HepG2 (cell line): ENCODE measurements at regions not wholly inside any gene's neighbourhood (a gene's known extent, or its start where the extent isn't known, plus 50 kb on each side); places are given as distances from the start of the nearest gene placed in this dataset.

ENCODE experiments used
- ATAC-seq: fragments of 200-7000 bp; cut with Tn5 transposase; 3 replicates; pipeline ENCODE4 v1.9.1; 2020; ENCODE audit warnings: mild to moderate bottlenecking, moderate library complexity
- BruUV-seq: library from RNA; stranded (reverse); fragments of 400-500 nt; replicated peaks from 2 replicates; lab custom pipeline; 2021; lab: Mats Ljungman, UMichigan
- CTCF ChIA-PET: fragments of 300-600 bp; formaldehyde crosslinking; extraction: SDS; loops from one replicate; lab custom pipeline; 2021; ENCODE audit warnings: low total read pairs, inconsistent platforms, low intra/inter-chr PET ratio; lab: Yijun Ruan, JAX
- POLR2A ChIA-PET: fragments of 350-600 bp; sonication (Branson Sonifier 250); formaldehyde crosslinking; loops from one replicate; lab custom pipeline; 2020; ENCODE audit warnings: antibody characterized with exemption, inconsistent platforms; lab: Yijun Ruan, JAX
- DNase-seq: peaks from one replicate; pipeline ENCODE4 v3.0.0-alpha.2; 2015; ENCODE audit warnings: low spot score
- FAIRE-seq: peaks from 3 replicates; lab custom pipeline; 2011; peaks lifted over from hg19 to GRCh38; lab: Jason Lieb, UNC
- H2AFZ ChIP-seq: one replicate; pipeline ENCODE4 v1.6.1; 2011; ENCODE audit warnings: low read length, inconsistent platforms
- H3K27ac ChIP-seq: fragments of 300-600 bp; 3 replicates; pipeline ENCODE4 v1.8.0; 2011; ENCODE audit warnings: mixed run types, mild to moderate bottlenecking, mixed read lengths, low read length, inconsistent platforms; ENCODE audit not compliant: insufficient read depth; ENCODE audit errors: extremely low read length
- H3K27me3 ChIP-seq, 2 experiments: fragments of 200-600 bp in 1 of 2; 2 replicates in 1 of 2; 3 replicates in 1 of 2; pipeline versions ENCODE4 v1.6.0 to v1.8.0; 2011; ENCODE audit warnings: low read length in 2 of 2, mild to moderate bottlenecking in 2 of 2, moderate library complexity in 2 of 2, inconsistent platforms in 1 of 2; ENCODE audit not compliant: insufficient read depth in 2 of 2, control insufficient read depth in 1 of 2
- H3K36me3 ChIP-seq, 2 experiments: fragments of 200-600 bp in 1 of 2; replicated peaks in 1 of 2; 2 replicates in 1 of 2; 3 replicates in 1 of 2; pipeline versions ENCODE4 v1.5.1 to v1.8.0; 2011; ENCODE audit warnings: low read length in 2 of 2, inconsistent platforms in 1 of 2; ENCODE audit not compliant: insufficient read depth in 2 of 2, control insufficient read depth in 1 of 2
- H3K4me1 ChIP-seq: 2 replicates; pipeline ENCODE4 v1.5.1; 2012; ENCODE audit warnings: low read length, inconsistent platforms; ENCODE audit not compliant: insufficient read depth
- H3K4me2 ChIP-seq: 2 replicates; pipeline ENCODE4 v1.6.0; 2011; ENCODE audit warnings: low read depth, low read length, inconsistent platforms
- H3K4me3 ChIP-seq, 3 experiments: fragments of 200-600 bp in 1 of 3; sonication (generic), shearing (Covaris generic) in 1 of 3; replicated peaks in 1 of 3; 2 replicates each; pipeline ENCODE4 v1.5.1; 2011 to 2016; ENCODE audit warnings: low read length in 3 of 3, inconsistent platforms in 2 of 3, low read depth in 2 of 3, mild to moderate bottlenecking in 2 of 3, control low read depth in 1 of 3, mixed read lengths in 1 of 3; ENCODE audit not compliant: insufficient read depth in 1 of 3
- H3K79me2 ChIP-seq: one replicate; pipeline ENCODE4 v1.6.1; 2011; ENCODE audit warnings: low read length, inconsistent platforms; ENCODE audit not compliant: insufficient read depth
- H3K9ac ChIP-seq: 2 replicates; pipeline ENCODE4 v1.6.0; 2011; ENCODE audit warnings: mild to moderate bottlenecking, low read depth, low read length, inconsistent platforms; ENCODE audit not compliant: insufficient read depth
- H3K9me3 ChIP-seq: 2 replicates; pipeline ENCODE4 v1.5.1; 2012; ENCODE audit warnings: mild to moderate bottlenecking, low read length
- H4K20me1 ChIP-seq: 2 replicates; pipeline ENCODE4 v1.6.0; 2011; ENCODE audit warnings: inconsistent platforms, mild to moderate bottlenecking, low read length, moderate library complexity; ENCODE audit not compliant: insufficient read depth
- ATF1 ChIP-seq: IDR thresholded peaks from 2 replicates; pipeline ENCODE4 v1.6.1; 2016; ENCODE audit warnings: mild to moderate bottlenecking, control low read depth
- BRCA1 ChIP-seq: sonication (generic); formaldehyde crosslinking; IDR thresholded peaks from 2 replicates; pipeline ENCODE4 v1.4.0; 2020; ENCODE audit warnings: missing genetic modification reagents
- POLR2AphosphoS2 ChIP-seq: IDR thresholded peaks from 2 replicates; pipeline ENCODE4 v1.6.1; 2011; ENCODE audit warnings: low read depth, low read length, improper control_type of control experiment
- THAP11 ChIP-seq: IDR thresholded peaks from 2 replicates; pipeline ENCODE4 v1.6.1; 2016; ENCODE audit warnings: missing biosample characterization, missing genetic modification reagents
- ZBTB42 ChIP-seq: sonication (generic); formaldehyde crosslinking; IDR thresholded peaks from 2 replicates; pipeline ENCODE4 v1.5.0; 2020; ENCODE audit warnings: mild to moderate bottlenecking, missing genetic modification reagents
- ZBTB8A ChIP-seq: sonication (generic); formaldehyde crosslinking; IDR thresholded peaks from 2 replicates; pipeline ENCODE4 v1.4.0; 2020; ENCODE audit warnings: mild to moderate bottlenecking, low read depth, missing genetic modification reagents, borderline replicate concordance
- ZNF263 ChIP-seq: sonication (generic); formaldehyde crosslinking; IDR thresholded peaks from 2 replicates; pipeline ENCODE4 v1.4.0; 2020; ENCODE audit warnings: missing genetic modification reagents
- ZNF350 ChIP-seq: sonication (generic); formaldehyde crosslinking; IDR thresholded peaks from 2 replicates; pipeline ENCODE4 v1.4.0; 2020; ENCODE audit warnings: mild to moderate bottlenecking, low read depth, missing genetic modification reagents, borderline replicate concordance
- ZNF441 ChIP-seq: sonication (generic); formaldehyde crosslinking; IDR thresholded peaks from 2 replicates; pipeline ENCODE4 v1.7.0; 2021; ENCODE audit warnings: missing genetic modification reagents, borderline replicate concordance
- ZNF557 ChIP-seq: sonication (generic); formaldehyde crosslinking; IDR thresholded peaks from 2 replicates; pipeline ENCODE4 v1.4.0; 2020; ENCODE audit warnings: missing genetic modification reagents
- WGBS: methylation state at CpG from one replicate; pipeline ENCODE4 v1.1.6; 2017; ENCODE audit warnings: low lambda C conversion rate; 5-methylcytosine and 5-hydroxymethylcytosine counted together
- in situ Hi-C: cut with HindIII; loops from 2 replicates; pipeline ENCODE4 v1.10.0; 2017; ENCODE audit warnings: low pct_unique_long_range_greater_than_20kb; ENCODE audit not compliant: extremely low pct_ligation_motif_present
- intact Hi-C: fragments of 100-400 bp; cut with micrococcal nuclease; formaldehyde crosslinking; loops from one replicate; pipeline ENCODE4 v1.10.0; 2022; ENCODE audit not compliant: unreplicated experiment

GRCh38 chr5:155114655-155115054, 101.1 kb downstream of the KIF4B start:
- no peaks in the 10 kb centered on the region for H3K79me2 ChIP-seq
- H3K4me3 ChIP-seq = no peak overlapping the region
- no peak overlapping the region for H3K9ac ChIP-seq
- POLR2A ChIA-PET = no interaction called here
- H3K27me3 ChIP-seq = peaks cover 0 to 2% of the 10 kb centered on the region in 2 experiments; a peak in 1 of 5 replicates
- no peak for DNase-seq
- H3K4me2 ChIP-seq = no peak overlapping the region
- H3K9me3 ChIP-seq = no peaks in the 10 kb centered on the region
- H3K27ac ChIP-seq = no peak overlapping the region
- H4K20me1 ChIP-seq = no peaks in the 10 kb centered on the region
- FAIRE-seq = no peak
- H3K36me3 ChIP-seq = no peaks in the 10 kb centered on the region
- peaks cover 12% of the 10 kb centered on the region for H3K4me1 ChIP-seq
- no TSS peak for BruUV-seq
- whole genome bisulfite sequencing = 77% methylated on average over 3 of the region's 25 CpGs
- CTCF ChIA-PET = no interaction called here
- in situ Hi-C loops (no loop called here), intact Hi-C loops (no loop called here)
- ATAC-seq = no peak
- no peak overlapping the region for H2AFZ ChIP-seq
- TF ChIP-seq ZNF350 (CRISPR knock-in tag) (no peak), ZNF263 (CRISPR knock-in tag) (no peak), ZNF557 (CRISPR knock-in tag) (no peak), ZBTB8A (CRISPR knock-in tag) (no peak), ZBTB42 (no peak), THAP11 (CRISPR knock-in tag) (no peak), ZNF441 (CRISPR knock-in tag) (no peak), ATF1 (CRISPR knock-in tag) (no peak), BRCA1 (no peak), POLR2AphosphoS2 (no peak)
